ENCODE measurements at regions not wholly inside any gene's neighbourhood (a gene's known extent, or its start where the extent isn't known, plus 50 kb on each side); places are given as distances from the start of the nearest gene placed in this dataset.

GRCh38 chr10:78327778-78328591 lies 294.3 kb downstream of the RPS24 start:
- no peaks in the 10 kb centered on the region for H3K9me3 ChIP-seq (ENCODE audit: low read depth)
- H3K4me3 ChIP-seq = no peak overlapping the region
- no peak for DNase-seq (ENCODE audit: low read depth in 1 of 2, low spot score in 1 of 2)
- no peaks in the 10 kb centered on the region for H3K27me3 ChIP-seq
- H3K36me3 ChIP-seq = no peaks in the 10 kb centered on the region
- no peak overlapping the region for H3K27ac ChIP-seq
- H3K4me1 ChIP-seq (ENCODE audit: low read depth) = no peaks in the 10 kb centered on the region
- TF ChIP-seq CTCF (IDR thresholded peaks at IDR 0.05; ENCODE audit: low read depth, low read length) = no peak

- TF ChIP-seq CTCF (IDR thresholded peaks at IDR 0.05; ENCODE audit: low read depth, low read length) = no peak
- Histone ChIP-seq H3K27ac (no peak overlapping the region), H3K4me3 (no peak overlapping the region), H3K27me3 (no peaks in the 10 kb centered on the region), H3K4me1 (ENCODE audit: low read depth) (no peaks in the 10 kb centered on the region), H3K9me3 (ENCODE audit: low read depth) (no peaks in the 10 kb centered on the region), H3K36me3 (no peaks in the 10 kb centered on the region)
- no peak for DNase-seq (ENCODE audit: low read depth in 1 of 2, low spot score in 1 of 2)
These were observed 295.1 kb downstream of the RPS24 start for GRCh38 chr10:78328592-78329404.

- no peak for TF ChIP-seq CTCF (IDR thresholded peaks at IDR 0.05; ENCODE audit: low read depth, low read length)
- H3K9me3 ChIP-seq (ENCODE audit: low read depth) = no peaks in the 10 kb centered on the region
- no peak overlapping the region for H3K4me3 ChIP-seq
- DNase-seq (ENCODE audit: low read depth in 1 of 2, low spot score in 1 of 2) = no peak
- no peaks in the 10 kb centered on the region for H3K36me3 ChIP-seq
- no peaks in the 10 kb centered on the region for H3K4me1 ChIP-seq (ENCODE audit: low read depth)
- H3K27ac ChIP-seq = no peak overlapping the region
- H3K27me3 ChIP-seq = no peaks in the 10 kb centered on the region
These were observed 297.2 kb downstream of the RPS24 start for GRCh38 chr10:78330884-78331283.

- no peaks in the 10 kb centered on the region for H3K4me1 ChIP-seq (ENCODE audit: low read depth)
- no peak overlapping the region for H3K4me3 ChIP-seq
- peak in 1 of 2 donors; percentile 42 for DNase-seq (ENCODE audit: low read depth in 1 of 2, low spot score in 1 of 2)
- no peak overlapping the region for H3K27ac ChIP-seq
- H3K36me3 ChIP-seq = no peaks in the 10 kb centered on the region
- no peak for TF ChIP-seq CTCF (IDR thresholded peaks at IDR 0.05; ENCODE audit: low read depth, low read length)
- no peaks in the 10 kb centered on the region for H3K27me3 ChIP-seq
- H3K9me3 ChIP-seq (ENCODE audit: low read depth) = no peaks in the 10 kb centered on the region
These were observed 297.8 kb downstream of the RPS24 start for GRCh38 chr10:78331391-78331922.

- Histone ChIP-seq H3K4me1 (ENCODE audit: low read depth) (no peaks in the 10 kb centered on the region), H3K27ac (no peak overlapping the region)
- DNase-seq (ENCODE audit: low read depth in 1 of 2, low spot score in 1 of 2) = no peak
These were observed 298.3 kb downstream of the RPS24 start for GRCh38 chr10:78332012-78332411.

More at GRCh38 chr10:78332012-78332411, 298.3 kb downstream of the RPS24 start:
- H3K36me3 ChIP-seq = no peaks in the 10 kb centered on the region
- no peaks in the 10 kb centered on the region for H3K27me3 ChIP-seq
- H3K9me3 ChIP-seq (ENCODE audit: low read depth) = no peaks in the 10 kb centered on the region
- TF ChIP-seq CTCF (IDR thresholded peaks at IDR 0.05; ENCODE audit: low read depth, low read length) = no peak
- no peak overlapping the region for H3K4me3 ChIP-seq

All from cardiac muscle cell (in vitro differentiated cells and primary cell).